Suppressor macrophage treated with lipopolysaccharide for 1 hour (primary cell): ENCODE measurements at regions not wholly inside any gene's neighbourhood (a gene's known extent, or its start where the extent isn't known, plus 50 kb on each side); places are given as distances from the start of the nearest gene placed in this dataset.

Experiments
- DNase-seq, 3 donors: peaks; one replicate each; pipeline ENCODE4 v3.0.0-alpha.2; 2020 to 2022

GRCh38 chr18:78304192-78305164 lies 675.1 kb upstream of the SALL3 start:
- DNase-seq = no peak

GRCh38 chr18:78305789-78306188 lies 673.8 kb upstream of the SALL3 start:
- no peak for DNase-seq

- DNase-seq = no peak
Observed at GRCh38 chr18:78309307-78309706, 670.3 kb upstream of the SALL3 start.

GRCh38 chr18:78309924-78310323 lies 669.7 kb upstream of the SALL3 start:
- no peak for DNase-seq

GRCh38 chr18:78319264-78319663 lies 660.4 kb upstream of the SALL3 start:
- DNase-seq = no peak

- no peak for DNase-seq
Observed at GRCh38 chr18:78319961-78320360, 659.7 kb upstream of the SALL3 start.

GRCh38 chr18:78321402-78321801 lies 658.2 kb upstream of the SALL3 start:
- no peak for DNase-seq

- DNase-seq = no peak
Observed at GRCh38 chr18:78323453-78324197, 656.0 kb upstream of the SALL3 start.

GRCh38 chr18:78327643-78328042 lies 652.0 kb upstream of the SALL3 start:
- DNase-seq = no peak

- no peak for DNase-seq
Observed at GRCh38 chr18:78330766-78331165, 648.9 kb upstream of the SALL3 start.

GRCh38 chr18:78352910-78353309 lies 626.7 kb upstream of the SALL3 start:
- DNase-seq = no peak

GRCh38 chr18:78362198-78362597 lies 617.4 kb upstream of the SALL3 start:
- no peak for DNase-seq

- no peak for DNase-seq
Observed at GRCh38 chr18:78363556-78364387, 615.8 kb upstream of the SALL3 start.

GRCh38 chr18:78364388-78364960 lies 615.1 kb upstream of the SALL3 start:
- no peak for DNase-seq

- DNase-seq = no peak
Observed at GRCh38 chr18:78367996-78368395, 611.6 kb upstream of the SALL3 start.

- no peak for DNase-seq
Observed at GRCh38 chr18:78368726-78369125, 610.9 kb upstream of the SALL3 start.

- DNase-seq = no peak
Observed at GRCh38 chr18:78376046-78376445, 603.6 kb upstream of the SALL3 start.

GRCh38 chr18:78378403-78378802 lies 601.2 kb upstream of the SALL3 start:
- no peak for DNase-seq

- no peak for DNase-seq
Observed at GRCh38 chr18:78378983-78379382, 600.6 kb upstream of the SALL3 start.

- DNase-seq = no peak
Observed at GRCh38 chr18:78390348-78390951, 589.2 kb upstream of the SALL3 start.

GRCh38 chr18:78390952-78391348 lies 588.7 kb upstream of the SALL3 start:
- no peak for DNase-seq
